GM12874 (cell line): ENCODE measurements at regions not wholly inside any gene's neighbourhood (a gene's known extent, or its start where the extent isn't known, plus 50 kb on each side); places are given as distances from the start of the nearest gene placed in this dataset.

Experiments used
- CTCF ChIP-seq: IDR thresholded peaks from 2 replicates; pipeline ENCODE4 v1.5.1; 2011; ENCODE audit warnings: low read depth, mild to moderate bottlenecking, control low read depth, low read length, moderate library complexity; ENCODE audit not compliant: insufficient read depth

- no peak for TF ChIP-seq CTCF
Observed at GRCh38 chr2:139684286-139684860, 904.2 kb upstream of the NXPH2 start.

DNA sequence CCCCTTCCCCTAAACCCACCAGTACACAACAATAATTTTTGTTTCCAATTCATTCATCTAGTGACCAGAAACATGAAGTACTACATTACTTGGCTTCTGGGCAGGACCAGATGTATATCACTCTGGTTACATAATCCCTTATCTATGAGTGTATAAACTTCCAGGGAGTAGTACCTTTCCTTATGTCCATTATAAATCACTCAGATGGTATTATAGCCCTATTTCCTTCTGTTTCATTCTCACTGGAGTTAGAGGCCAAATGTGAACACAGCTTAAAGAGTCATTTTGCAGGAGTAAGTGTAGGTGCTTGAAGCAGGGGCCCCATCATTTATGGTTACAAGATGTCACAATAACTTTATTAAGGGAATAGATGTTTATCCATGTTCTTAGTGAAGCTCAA, 894.4 kb upstream of the NXPH2 start:
- TF ChIP-seq CTCF = no peak

GRCh38 chr2:139669675-139670074, 889.5 kb upstream of the NXPH2 start:
- no peak for TF ChIP-seq CTCF

DNA sequence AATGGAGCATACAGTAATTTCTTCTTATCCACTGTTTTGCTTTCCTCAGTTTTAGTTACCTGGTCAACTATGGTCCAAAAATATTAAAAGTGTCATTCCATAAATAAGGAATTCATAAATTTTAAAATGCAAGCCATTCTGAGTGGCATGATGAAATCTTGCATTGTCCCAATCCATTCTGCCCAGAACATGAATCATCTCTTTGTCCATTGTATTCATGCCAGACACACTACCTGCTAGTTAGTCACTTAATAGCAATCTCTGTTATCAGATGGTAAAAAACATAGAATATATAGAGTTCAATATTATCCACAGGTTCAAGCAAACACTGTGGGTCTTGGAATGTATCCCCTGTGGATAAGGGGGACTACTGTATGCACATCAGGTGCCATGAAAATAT, 872.2 kb upstream of the NXPH2 start:
- no peak for TF ChIP-seq CTCF

DNA sequence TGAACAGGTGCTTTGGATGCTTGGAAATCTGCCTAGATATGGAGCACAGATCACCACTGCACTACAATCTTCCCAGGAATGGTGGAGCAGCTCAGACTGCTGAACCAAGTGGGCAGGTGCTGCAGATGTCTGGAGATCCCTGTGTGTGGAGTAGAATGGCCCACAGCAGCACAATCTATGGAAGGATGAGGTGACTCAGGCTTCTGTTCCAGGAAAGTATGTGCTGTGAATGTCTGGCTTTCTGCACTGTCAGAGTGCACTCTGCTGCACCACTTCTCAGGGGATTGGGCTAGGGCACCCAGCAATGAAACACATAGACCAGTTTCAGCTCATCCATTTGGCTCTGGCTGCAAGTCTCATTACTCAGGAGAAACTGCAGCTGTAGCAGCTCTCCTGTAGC, 865.4 kb upstream of the NXPH2 start:
- TF ChIP-seq CTCF = no peak

- TF ChIP-seq CTCF = no peak
Observed at GRCh38 chr2:139643139-139643538, 862.9 kb upstream of the NXPH2 start.

- TF ChIP-seq CTCF = no peak
Observed at GRCh38 chr2:139631966-139632365, 851.8 kb upstream of the NXPH2 start.
